HL-60 (cell line): ENCODE measurements at regions not wholly inside any gene's neighbourhood (a gene's known extent, or its start where the extent isn't known, plus 50 kb on each side); places are given as distances from the start of the nearest gene placed in this dataset.

Experiments used
- DNase-seq, 2 experiments: peaks; one replicate each; pipeline ENCODE4 v3.0.0-alpha.2; 2010 to 2020; ENCODE audit warnings: low read depth in 1 of 2, low spot score in 1 of 2
- H3K27ac ChIP-seq: fragments of 250-450 bp; sonication (Bioruptor Pico); replicated peaks from 2 replicates; pipeline ENCODE4 v1.5.1; 2020; ENCODE audit warnings: mild to moderate bottlenecking, moderate library complexity
- H3K27me3 ChIP-seq: fragments of 250-450 bp; sonication (Bioruptor Pico); 2 replicates; pipeline ENCODE4 v1.5.1; 2021; ENCODE audit warnings: mild to moderate bottlenecking, moderate library complexity; ENCODE audit not compliant: insufficient read depth, poor library complexity, severe bottlenecking
- H3K4me3 ChIP-seq: replicated peaks from 2 replicates; pipeline ENCODE4 v1.5.1; 2011; ENCODE audit warnings: mild to moderate bottlenecking, control low read depth, low read length; ENCODE audit not compliant: insufficient read depth
- GABPA ChIP-seq: IDR thresholded peaks from 2 replicates; pipeline ENCODE4 v1.6.1; 2012; ENCODE audit warnings: low read depth
- POLR2AphosphoS5 ChIP-seq: IDR thresholded peaks from 2 replicates; pipeline ENCODE4 v1.6.1; 2012; ENCODE audit warnings: low read depth
- SPI1 ChIP-seq: IDR thresholded peaks from 2 replicates; pipeline ENCODE4 v1.6.1; 2012; ENCODE audit warnings: low read depth, mild to moderate bottlenecking, borderline replicate concordance
- TF ChIP-seq, protein P1 (sequence below): IDR thresholded peaks from one replicate; pipeline ENCODE4 v1.5.1; 2011; ENCODE audit warnings: low read length, control low read depth, inconsistent platforms; ENCODE audit not compliant: insufficient read depth
- TF ChIP-seq, protein P2 (sequence below): IDR thresholded peaks from 2 replicates; pipeline ENCODE4 v1.6.1; 2012; ENCODE audit warnings: low read depth; ENCODE audit not compliant: insufficient replicate concordance

DNA sequence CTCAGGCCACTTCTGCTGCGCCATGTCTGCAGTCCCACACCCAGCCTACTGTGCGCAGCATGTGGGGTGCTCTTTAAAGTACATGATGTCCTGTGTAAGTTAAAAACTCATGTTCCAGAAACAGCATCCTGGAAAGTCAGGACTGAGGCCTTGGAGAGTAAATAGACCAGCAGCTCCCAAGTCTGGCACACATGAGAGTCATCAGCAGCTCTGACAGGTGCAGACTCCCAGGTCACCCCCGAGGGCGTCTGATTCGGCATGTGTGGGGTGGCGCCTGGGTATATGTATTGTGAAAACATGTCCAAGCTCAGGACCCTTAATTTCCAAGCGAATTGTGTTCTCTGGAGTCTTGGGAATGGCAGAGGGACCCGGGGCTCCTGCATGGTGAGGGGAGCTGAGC, 120.1 kb upstream of the RUNX3 start:
- no peak for DNase-seq
- Histone ChIP-seq H3K4me3 (no peak overlapping the region), H3K27ac (no peak overlapping the region), H3K27me3 (no peaks in the 10 kb centered on the region)
- TF ChIP-seq, protein P1, sequence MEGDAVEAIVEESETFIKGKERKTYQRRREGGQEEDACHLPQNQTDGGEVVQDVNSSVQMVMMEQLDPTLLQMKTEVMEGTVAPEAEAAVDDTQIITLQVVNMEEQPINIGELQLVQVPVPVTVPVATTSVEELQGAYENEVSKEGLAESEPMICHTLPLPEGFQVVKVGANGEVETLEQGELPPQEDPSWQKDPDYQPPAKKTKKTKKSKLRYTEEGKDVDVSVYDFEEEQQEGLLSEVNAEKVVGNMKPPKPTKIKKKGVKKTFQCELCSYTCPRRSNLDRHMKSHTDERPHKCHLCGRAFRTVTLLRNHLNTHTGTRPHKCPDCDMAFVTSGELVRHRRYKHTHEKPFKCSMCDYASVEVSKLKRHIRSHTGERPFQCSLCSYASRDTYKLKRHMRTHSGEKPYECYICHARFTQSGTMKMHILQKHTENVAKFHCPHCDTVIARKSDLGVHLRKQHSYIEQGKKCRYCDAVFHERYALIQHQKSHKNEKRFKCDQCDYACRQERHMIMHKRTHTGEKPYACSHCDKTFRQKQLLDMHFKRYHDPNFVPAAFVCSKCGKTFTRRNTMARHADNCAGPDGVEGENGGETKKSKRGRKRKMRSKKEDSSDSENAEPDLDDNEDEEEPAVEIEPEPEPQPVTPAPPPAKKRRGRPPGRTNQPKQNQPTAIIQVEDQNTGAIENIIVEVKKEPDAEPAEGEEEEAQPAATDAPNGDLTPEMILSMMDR = no peak
- TF ChIP-seq SPI1 (no peak), POLR2AphosphoS5 (no peak), GABPA (no peak)
- TF ChIP-seq, protein P2, sequence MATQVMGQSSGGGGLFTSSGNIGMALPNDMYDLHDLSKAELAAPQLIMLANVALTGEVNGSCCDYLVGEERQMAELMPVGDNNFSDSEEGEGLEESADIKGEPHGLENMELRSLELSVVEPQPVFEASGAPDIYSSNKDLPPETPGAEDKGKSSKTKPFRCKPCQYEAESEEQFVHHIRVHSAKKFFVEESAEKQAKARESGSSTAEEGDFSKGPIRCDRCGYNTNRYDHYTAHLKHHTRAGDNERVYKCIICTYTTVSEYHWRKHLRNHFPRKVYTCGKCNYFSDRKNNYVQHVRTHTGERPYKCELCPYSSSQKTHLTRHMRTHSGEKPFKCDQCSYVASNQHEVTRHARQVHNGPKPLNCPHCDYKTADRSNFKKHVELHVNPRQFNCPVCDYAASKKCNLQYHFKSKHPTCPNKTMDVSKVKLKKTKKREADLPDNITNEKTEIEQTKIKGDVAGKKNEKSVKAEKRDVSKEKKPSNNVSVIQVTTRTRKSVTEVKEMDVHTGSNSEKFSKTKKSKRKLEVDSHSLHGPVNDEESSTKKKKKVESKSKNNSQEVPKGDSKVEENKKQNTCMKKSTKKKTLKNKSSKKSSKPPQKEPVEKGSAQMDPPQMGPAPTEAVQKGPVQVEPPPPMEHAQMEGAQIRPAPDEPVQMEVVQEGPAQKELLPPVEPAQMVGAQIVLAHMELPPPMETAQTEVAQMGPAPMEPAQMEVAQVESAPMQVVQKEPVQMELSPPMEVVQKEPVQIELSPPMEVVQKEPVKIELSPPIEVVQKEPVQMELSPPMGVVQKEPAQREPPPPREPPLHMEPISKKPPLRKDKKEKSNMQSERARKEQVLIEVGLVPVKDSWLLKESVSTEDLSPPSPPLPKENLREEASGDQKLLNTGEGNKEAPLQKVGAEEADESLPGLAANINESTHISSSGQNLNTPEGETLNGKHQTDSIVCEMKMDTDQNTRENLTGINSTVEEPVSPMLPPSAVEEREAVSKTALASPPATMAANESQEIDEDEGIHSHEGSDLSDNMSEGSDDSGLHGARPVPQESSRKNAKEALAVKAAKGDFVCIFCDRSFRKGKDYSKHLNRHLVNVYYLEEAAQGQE = no peak

DNA sequence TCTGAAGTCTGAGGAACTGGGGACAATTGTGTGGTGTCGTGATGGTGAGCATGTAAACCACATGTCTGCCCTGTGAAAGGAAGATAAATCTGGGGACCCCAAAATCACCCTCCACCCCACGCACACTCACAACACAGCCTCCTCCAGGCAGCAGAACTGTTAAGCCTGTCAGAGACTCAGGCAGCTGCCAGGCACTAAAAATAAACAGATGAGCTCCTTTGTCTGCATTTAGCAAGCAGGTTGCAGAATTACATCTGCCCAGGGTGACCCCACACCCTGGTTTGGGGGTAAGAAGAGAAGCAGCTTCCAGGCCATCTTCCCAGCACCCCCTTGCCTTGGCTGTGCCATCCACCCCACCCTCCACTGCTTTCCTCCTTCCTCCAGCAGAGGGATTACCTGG, 119.1 kb upstream of the RUNX3 start:
- Histone ChIP-seq H3K27me3 (no peaks in the 10 kb centered on the region), H3K27ac (no peak overlapping the region)
- TF ChIP-seq SPI1 (no peak), POLR2AphosphoS5 (no peak), GABPA (no peak)
- TF ChIP-seq, protein P1 = no peak
- TF ChIP-seq, protein P2 = no peak

DNA sequence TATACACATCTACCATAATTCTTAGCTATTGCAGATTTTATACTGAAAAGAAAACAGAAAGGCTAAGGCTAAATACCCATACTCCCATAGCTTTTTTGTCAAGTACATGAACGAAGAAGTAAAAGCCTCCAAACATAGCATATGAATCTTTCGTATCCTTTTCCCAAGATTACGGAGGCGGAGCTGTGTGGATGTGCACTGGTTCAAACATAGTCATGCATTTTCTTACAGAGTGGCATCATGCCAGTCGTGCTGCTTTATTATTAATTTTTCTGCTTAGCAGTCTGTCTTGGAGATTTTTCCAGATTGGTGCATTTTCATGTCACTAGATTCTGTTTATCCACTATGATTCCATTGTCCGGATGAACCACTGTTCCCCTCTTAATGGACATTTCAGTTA, 118.7 kb upstream of the RUNX3 start:
- Histone ChIP-seq H3K27me3 (no peaks in the 10 kb centered on the region), H3K27ac (no peak overlapping the region), H3K4me3 (no peak overlapping the region)
- TF ChIP-seq GABPA (no peak), POLR2AphosphoS5 (no peak), SPI1 (no peak)
- TF ChIP-seq, protein P1 = no peak
- TF ChIP-seq, protein P2 = no peak
- no peak for DNase-seq

More for the DNA sequence above, 119.1 kb upstream of the RUNX3 start:
- H3K4me3 ChIP-seq = no peak overlapping the region
- no peak for DNase-seq
